Neural progenitor cell (in vitro differentiated cells): ENCODE measurements at regions not wholly inside any gene's neighbourhood (a gene's known extent, or its start where the extent isn't known, plus 50 kb on each side); places are given as distances from the start of the nearest gene placed in this dataset.

ENCODE experiments used
- DNase-seq: peaks from one replicate; pipeline ENCODE4 v3.0.0-alpha.2; 2016; ENCODE audit warnings: low spot score
- H2AFZ ChIP-seq: fragments of 200-600 bp; sonication (generic); replicated peaks from 2 replicates; pipeline ENCODE4 v1.6.1; 2016; ENCODE audit warnings: antibody characterized with exemption
- H3F3A ChIP-seq: fragments of 200-600 bp; sonication (generic); 2 replicates; pipeline ENCODE4 v1.6.1; 2016; ENCODE audit warnings: antibody characterized with exemption, low read depth
- H3K27ac ChIP-seq: fragments of 200-600 bp; sonication (generic); 2 replicates; pipeline ENCODE4 v1.5.1; 2016; ENCODE audit warnings: mild to moderate bottlenecking
- H3K27me3 ChIP-seq: fragments of 200-600 bp; sonication (generic); 2 replicates; pipeline ENCODE4 v1.6.1; 2016; ENCODE audit warnings: mild to moderate bottlenecking, moderate library complexity
- H3K36me3 ChIP-seq: fragments of 200-600 bp; sonication (generic); 2 replicates; pipeline ENCODE4 v1.5.1; 2016
- H3K4me1 ChIP-seq: fragments of 200-600 bp; sonication (generic); 2 replicates; pipeline ENCODE4 v1.6.1; 2016; ENCODE audit warnings: mixed run types
- H3K4me2 ChIP-seq: fragments of 200-600 bp; sonication (generic); 2 replicates; pipeline ENCODE4 v1.6.1; 2016
- H3K4me3 ChIP-seq: fragments of 200-600 bp; sonication (generic); 2 replicates; pipeline ENCODE4 v1.5.1; 2016
- H3K79me2 ChIP-seq: fragments of 200-600 bp; sonication (generic); 2 replicates; pipeline ENCODE4 v1.6.1; 2016; ENCODE audit warnings: low read depth
- H3K9ac ChIP-seq: fragments of 200-600 bp; sonication (generic); 2 replicates; pipeline ENCODE4 v1.6.1; 2016
- H3K9me3 ChIP-seq: fragments of 200-600 bp; sonication (generic); 2 replicates; pipeline ENCODE4 v1.5.1; 2016; ENCODE audit warnings: low read depth
- H4K20me1 ChIP-seq: fragments of 200-600 bp; sonication (generic); 2 replicates; pipeline ENCODE4 v1.6.1; 2016; ENCODE audit warnings: low read depth
- H3K27ac Mint-ChIP-seq: 3 replicates; pipeline ENCODE4 v1.8.0; 2021; ENCODE audit warnings: mixed read lengths
- H3K27me3 Mint-ChIP-seq: 2 replicates; pipeline ENCODE4 v1.8.0; 2022; ENCODE audit warnings: low read depth, mild to moderate bottlenecking, inconsistent platforms, moderate library complexity, mixed read lengths; ENCODE audit not compliant: insufficient read depth
- H3K36me3 Mint-ChIP-seq: 3 replicates; pipeline ENCODE4 v1.8.0; 2021; ENCODE audit warnings: mixed read lengths
- H3K4me1 Mint-ChIP-seq: 3 replicates; pipeline ENCODE4 v1.8.0; 2021; ENCODE audit warnings: mixed read lengths
- H3K4me3 Mint-ChIP-seq: 3 replicates; pipeline ENCODE4 v1.8.0; 2021; ENCODE audit warnings: mild to moderate bottlenecking, moderate library complexity, mixed read lengths
- H3K9me3 Mint-ChIP-seq: 3 replicates; pipeline ENCODE4 v1.8.0; 2020; ENCODE audit warnings: mixed read lengths
- EZH2 ChIP-seq: fragments of 200-600 bp; sonication (generic); IDR thresholded peaks from 2 replicates; pipeline ENCODE4 v1.6.1; 2017; ENCODE audit warnings: antibody characterized with exemption, mild to moderate bottlenecking, moderate library complexity
- EZH2phosphoT487 ChIP-seq: fragments of 200-600 bp; sonication (generic); IDR thresholded peaks from 2 replicates; pipeline ENCODE4 v1.6.1; 2017; ENCODE audit warnings: antibody characterized with exemption
- TF ChIP-seq, protein P1 (sequence below): fragments of 200-600 bp; sonication (generic); IDR thresholded peaks from 2 replicates; pipeline ENCODE4 v1.5.1; 2017; ENCODE audit warnings: antibody characterized with exemption, mild to moderate bottlenecking

DNA sequence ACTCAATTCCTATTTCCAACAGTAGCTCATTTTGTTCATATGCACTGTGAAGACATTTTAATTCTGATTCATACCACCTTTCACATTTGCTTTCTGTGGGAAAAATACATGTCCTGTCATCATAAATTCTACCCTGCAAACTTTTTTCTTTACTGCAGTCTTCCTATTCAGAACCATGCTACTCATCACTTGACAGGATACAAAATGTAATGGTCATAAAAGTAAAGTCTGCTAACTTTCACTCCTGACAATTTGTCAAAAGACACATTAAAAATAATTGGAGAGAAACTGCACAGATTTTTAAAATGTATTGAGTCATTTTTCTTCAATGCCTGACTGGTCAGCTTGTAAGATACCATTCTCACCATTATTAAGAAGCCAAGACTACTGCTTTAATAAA lies 1817.1 kb downstream of the BRINP3 start:
- Histone ChIP-seq H3K4me1 (no peaks in the 10 kb centered on the region), H3K9me3 (no peaks in the 10 kb centered on the region), H3F3A (no peaks in the 10 kb centered on the region), H3K27me3 (no peaks in the 10 kb centered on the region), H3K36me3 (no peaks in the 10 kb centered on the region), H3K9ac (no peak overlapping the region), H3K27ac (no peak overlapping the region), H3K4me3 (no peak overlapping the region), H4K20me1 (no peaks in the 10 kb centered on the region), H3K4me2 (no peak overlapping the region), H2AFZ (no peak overlapping the region), H3K79me2 (no peaks in the 10 kb centered on the region)
- H3K27me3 Mint-ChIP-seq, result no peaks in the 10 kb centered on the region
- TF ChIP-seq EZH2phosphoT487 (no peak), EZH2 (no peak)
- TF ChIP-seq, protein P1, sequence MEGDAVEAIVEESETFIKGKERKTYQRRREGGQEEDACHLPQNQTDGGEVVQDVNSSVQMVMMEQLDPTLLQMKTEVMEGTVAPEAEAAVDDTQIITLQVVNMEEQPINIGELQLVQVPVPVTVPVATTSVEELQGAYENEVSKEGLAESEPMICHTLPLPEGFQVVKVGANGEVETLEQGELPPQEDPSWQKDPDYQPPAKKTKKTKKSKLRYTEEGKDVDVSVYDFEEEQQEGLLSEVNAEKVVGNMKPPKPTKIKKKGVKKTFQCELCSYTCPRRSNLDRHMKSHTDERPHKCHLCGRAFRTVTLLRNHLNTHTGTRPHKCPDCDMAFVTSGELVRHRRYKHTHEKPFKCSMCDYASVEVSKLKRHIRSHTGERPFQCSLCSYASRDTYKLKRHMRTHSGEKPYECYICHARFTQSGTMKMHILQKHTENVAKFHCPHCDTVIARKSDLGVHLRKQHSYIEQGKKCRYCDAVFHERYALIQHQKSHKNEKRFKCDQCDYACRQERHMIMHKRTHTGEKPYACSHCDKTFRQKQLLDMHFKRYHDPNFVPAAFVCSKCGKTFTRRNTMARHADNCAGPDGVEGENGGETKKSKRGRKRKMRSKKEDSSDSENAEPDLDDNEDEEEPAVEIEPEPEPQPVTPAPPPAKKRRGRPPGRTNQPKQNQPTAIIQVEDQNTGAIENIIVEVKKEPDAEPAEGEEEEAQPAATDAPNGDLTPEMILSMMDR, result no peak
- no peak for DNase-seq
- H3K36me3 Mint-ChIP-seq, result no peaks in the 10 kb centered on the region
- no peaks in the 10 kb centered on the region for H3K9me3 Mint-ChIP-seq
- H3K4me1 Mint-ChIP-seq, result peaks cover 4% of the 10 kb centered on the region
- no peak overlapping the region for H3K27ac Mint-ChIP-seq
- H3K4me3 Mint-ChIP-seq, result no peak overlapping the region

- H3K4me3 Mint-ChIP-seq, result no peak overlapping the region
- TF ChIP-seq EZH2phosphoT487 (no peak), EZH2 (no peak)
- TF ChIP-seq, protein P1, result no peak
- no peaks in the 10 kb centered on the region for H3K4me1 ChIP-seq
- H3K9ac ChIP-seq, result no peak overlapping the region
- peaks cover 10% of the 10 kb centered on the region for H3K4me1 Mint-ChIP-seq
- no peak overlapping the region for H3K4me2 ChIP-seq
- no peaks in the 10 kb centered on the region for H3K9me3 Mint-ChIP-seq
- no peak for DNase-seq
- no peaks in the 10 kb centered on the region for H3K36me3 Mint-ChIP-seq
- H3K27ac Mint-ChIP-seq, result no peak overlapping the region
- H3K27me3 ChIP-seq, result no peaks in the 10 kb centered on the region
- no peaks in the 10 kb centered on the region for H4K20me1 ChIP-seq
- H3K4me3 ChIP-seq, result no peak overlapping the region
- no peaks in the 10 kb centered on the region for H3K9me3 ChIP-seq
- H3K79me2 ChIP-seq, result no peaks in the 10 kb centered on the region
- peaks cover 3% of the 10 kb centered on the region for H3K27me3 Mint-ChIP-seq
- H3K36me3 ChIP-seq, result no peaks in the 10 kb centered on the region
- no peaks in the 10 kb centered on the region for H3F3A ChIP-seq
- H3K27ac ChIP-seq, result no peak overlapping the region
- no peak overlapping the region for H2AFZ ChIP-seq
These were observed 1812.2 kb downstream of the BRINP3 start for GRCh38 chr1:188665477-188665876.

DNA sequence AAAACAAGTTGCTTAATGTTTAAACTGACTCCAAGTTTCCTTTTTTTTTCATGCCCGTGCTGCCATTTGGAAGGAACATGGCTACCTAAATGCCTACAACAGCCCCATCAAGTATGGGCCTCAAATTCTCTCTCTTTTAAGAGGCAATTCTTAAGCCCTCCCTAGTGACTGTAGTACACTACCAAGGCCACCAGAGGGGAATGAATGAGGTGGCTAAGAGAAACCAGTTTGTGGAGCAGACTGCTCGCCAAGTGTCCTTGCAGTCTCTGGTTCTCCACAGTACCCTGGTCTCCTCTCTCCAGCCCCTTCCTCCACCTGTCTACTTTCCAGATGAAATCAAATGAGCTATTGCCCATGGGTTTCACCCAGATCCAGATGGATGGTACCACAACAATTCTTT lies 1809.6 kb downstream of the BRINP3 start:
- Histone ChIP-seq H3K4me2 (no peak overlapping the region), H3K27ac (no peak overlapping the region), H3K36me3 (no peaks in the 10 kb centered on the region), H3K27me3 (no peaks in the 10 kb centered on the region), H3K79me2 (no peaks in the 10 kb centered on the region), H3K4me1 (no peaks in the 10 kb centered on the region), H3K4me3 (no peak overlapping the region), H3F3A (no peaks in the 10 kb centered on the region), H2AFZ (no peak overlapping the region), H3K9me3 (no peaks in the 10 kb centered on the region), H4K20me1 (no peaks in the 10 kb centered on the region), H3K9ac (no peak overlapping the region)
- Mint-ChIP-seq H3K4me3 (no peak overlapping the region), H3K9me3 (no peaks in the 10 kb centered on the region), H3K27me3 (peaks cover 3% of the 10 kb centered on the region), H3K4me1 (peaks cover 10% of the 10 kb centered on the region), H3K36me3 (no peaks in the 10 kb centered on the region), H3K27ac (no peak overlapping the region)
- TF ChIP-seq EZH2, result no peak
- TF ChIP-seq, protein P1, result peak; percentile 20
- peak; percentile 15 for DNase-seq
